ENCODE measurements at regions not wholly inside any gene's neighbourhood (a gene's known extent, or its start where the extent isn't known, plus 50 kb on each side); places are given as distances from the start of the nearest gene placed in this dataset.

- no peak for TF ChIP-seq CTCF (IDR thresholded peaks at IDR 0.05)
- TF ChIP-seq POLR2AphosphoS5 (IDR thresholded peaks at IDR 0.05): no peak
- TF ChIP-seq EP300 (IDR thresholded peaks at IDR 0.05): no peak
Measured at GRCh38 chr3:177574222-177574856, 377.1 kb upstream of the TBL1XR1 start.
